Neutrophil (primary cell): ENCODE measurements at regions not wholly inside any gene's neighbourhood (a gene's known extent, or its start where the extent isn't known, plus 50 kb on each side); places are given as distances from the start of the nearest gene placed in this dataset.

Experiments
- H3K27ac ChIP-seq: fragments of 200-600 bp; sonication (generic); 2 replicates; pipeline ENCODE4 v1.5.1; 2016; ENCODE audit warnings: mild to moderate bottlenecking, moderate library complexity
- H3K27me3 ChIP-seq: fragments of 200-600 bp; sonication (generic); 2 replicates; pipeline ENCODE4 v1.6.0; 2016; ENCODE audit warnings: mild to moderate bottlenecking
- H3K36me3 ChIP-seq: fragments of 200-600 bp; sonication (generic); 2 replicates; pipeline ENCODE4 v1.5.1; 2017
- H3K4me1 ChIP-seq, 2 experiments: fragments of 200-600 bp in 1 of 2; sonication (generic) in 1 of 2; 1 replicate in 1 of 2; 2 replicates in 1 of 2; pipeline versions ENCODE4 v1.5.1 to v1.6.1; 2013 to 2016; ENCODE audit warnings: low read depth in 1 of 2, low read length in 1 of 2, mild to moderate bottlenecking in 1 of 2, moderate library complexity in 1 of 2; ENCODE audit not compliant: control insufficient read depth in 1 of 2, insufficient read depth in 1 of 2
- H3K4me3 ChIP-seq, 2 experiments: fragments of 200-600 bp in 1 of 2; sonication (generic) in 1 of 2; 1 replicate in 1 of 2; 2 replicates in 1 of 2; pipeline ENCODE4 v1.5.1; 2013 to 2016; ENCODE audit warnings: low read depth in 1 of 2, low read length in 1 of 2, mild to moderate bottlenecking in 1 of 2, moderate library complexity in 1 of 2
- H3K9me3 ChIP-seq: fragments of 200-600 bp; sonication (generic); 2 replicates; pipeline ENCODE4 v1.5.1; 2016
- TF ChIP-seq, protein P1 (sequence below): fragments of 200-600 bp; sonication (generic); IDR thresholded peaks from 2 replicates; pipeline ENCODE4 v1.5.1; 2016; ENCODE audit warnings: antibody characterized with exemption

DNA sequence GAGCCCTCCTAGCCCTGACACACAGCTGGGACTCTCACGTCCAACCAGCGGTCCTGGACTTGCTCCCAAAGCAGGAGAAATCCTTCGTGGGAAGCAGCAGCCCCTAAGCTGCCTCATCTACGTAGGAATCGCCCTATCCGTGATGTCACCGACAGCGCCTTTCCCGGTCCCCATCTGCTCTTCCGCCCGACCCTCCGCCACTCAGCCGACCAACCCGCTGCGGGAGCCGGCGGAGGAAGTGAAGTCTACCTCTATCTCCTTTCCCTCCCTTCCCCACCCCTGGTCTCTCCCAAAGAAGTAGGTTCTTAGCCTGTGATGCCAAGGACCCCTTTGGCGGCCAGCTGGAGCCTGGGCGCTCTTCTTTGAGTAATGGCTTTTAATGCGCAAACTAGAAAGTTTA lies 272.1 kb downstream of the FAM72C start:
- H3K9me3 ChIP-seq = no peaks in the 10 kb centered on the region
- no peaks in the 10 kb centered on the region for H3K36me3 ChIP-seq
- peaks cover 18 to 19% of the 10 kb centered on the region in 2 experiments for H3K4me1 ChIP-seq
- TF ChIP-seq, protein P1, sequence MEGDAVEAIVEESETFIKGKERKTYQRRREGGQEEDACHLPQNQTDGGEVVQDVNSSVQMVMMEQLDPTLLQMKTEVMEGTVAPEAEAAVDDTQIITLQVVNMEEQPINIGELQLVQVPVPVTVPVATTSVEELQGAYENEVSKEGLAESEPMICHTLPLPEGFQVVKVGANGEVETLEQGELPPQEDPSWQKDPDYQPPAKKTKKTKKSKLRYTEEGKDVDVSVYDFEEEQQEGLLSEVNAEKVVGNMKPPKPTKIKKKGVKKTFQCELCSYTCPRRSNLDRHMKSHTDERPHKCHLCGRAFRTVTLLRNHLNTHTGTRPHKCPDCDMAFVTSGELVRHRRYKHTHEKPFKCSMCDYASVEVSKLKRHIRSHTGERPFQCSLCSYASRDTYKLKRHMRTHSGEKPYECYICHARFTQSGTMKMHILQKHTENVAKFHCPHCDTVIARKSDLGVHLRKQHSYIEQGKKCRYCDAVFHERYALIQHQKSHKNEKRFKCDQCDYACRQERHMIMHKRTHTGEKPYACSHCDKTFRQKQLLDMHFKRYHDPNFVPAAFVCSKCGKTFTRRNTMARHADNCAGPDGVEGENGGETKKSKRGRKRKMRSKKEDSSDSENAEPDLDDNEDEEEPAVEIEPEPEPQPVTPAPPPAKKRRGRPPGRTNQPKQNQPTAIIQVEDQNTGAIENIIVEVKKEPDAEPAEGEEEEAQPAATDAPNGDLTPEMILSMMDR = no peak
- no peak overlapping the region for H3K4me3 ChIP-seq
- no peak overlapping the region for H3K27ac ChIP-seq
- H3K27me3 ChIP-seq = peaks cover 70% of the 10 kb centered on the region

DNA sequence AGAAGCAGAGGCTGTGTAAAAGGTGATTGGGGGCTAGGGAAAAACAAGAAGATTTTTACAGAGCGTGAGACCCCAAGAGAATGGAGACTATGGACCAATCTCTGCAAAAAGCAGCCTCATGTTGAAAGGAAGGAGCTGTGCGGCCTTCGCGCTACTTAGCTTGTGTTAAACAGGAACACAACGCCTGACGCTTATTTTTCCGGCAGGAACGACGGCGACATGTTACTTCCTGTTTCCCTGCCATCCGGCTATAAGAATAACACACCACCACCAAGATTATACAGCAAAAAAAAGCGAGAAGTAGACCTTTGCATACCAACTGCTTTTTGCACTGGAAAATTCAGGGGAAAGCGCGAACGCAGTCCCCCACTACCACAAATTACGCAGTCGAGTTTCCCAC lies 272.7 kb downstream of the FAM72C start:
- Histone ChIP-seq H3K4me3 (peak overlapping the region in 1 of 2 experiments; percentile 36), H3K27ac (no peak overlapping the region), H3K4me1 (peaks cover 18 to 19% of the 10 kb centered on the region in 2 experiments), H3K9me3 (no peaks in the 10 kb centered on the region), H3K36me3 (no peaks in the 10 kb centered on the region), H3K27me3 (peaks cover 77% of the 10 kb centered on the region)
- TF ChIP-seq, protein P1 = no peak

DNA sequence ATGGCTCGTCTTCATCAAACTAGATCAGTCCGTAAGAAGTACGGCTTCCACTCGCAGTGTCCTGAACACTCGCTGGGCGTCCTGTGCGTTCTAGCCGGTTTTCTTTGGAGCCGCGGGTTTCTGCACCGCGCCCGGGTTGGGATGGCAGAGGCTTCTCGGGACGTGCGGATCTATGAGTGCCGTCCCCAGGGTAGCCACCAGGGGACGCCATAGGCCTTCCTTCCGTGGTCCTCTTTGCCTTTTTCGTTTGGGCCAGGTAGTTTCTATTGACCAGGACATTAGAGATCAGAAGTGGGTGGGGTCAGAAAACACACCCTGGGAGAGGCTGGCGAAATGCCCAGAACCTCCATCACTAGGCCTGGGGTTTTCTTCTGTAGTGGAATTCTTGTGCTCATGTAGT lies 273.8 kb downstream of the FAM72C start:
- H3K27me3 ChIP-seq = peaks cover 88% of the 10 kb centered on the region
- no peak overlapping the region for H3K4me3 ChIP-seq
- no peaks in the 10 kb centered on the region for H3K36me3 ChIP-seq
- no peaks in the 10 kb centered on the region for H3K9me3 ChIP-seq
- H3K4me1 ChIP-seq = peaks cover 18 to 19% of the 10 kb centered on the region in 2 experiments
- TF ChIP-seq, protein P1 = peak; percentile 47
- no peak overlapping the region for H3K27ac ChIP-seq

DNA sequence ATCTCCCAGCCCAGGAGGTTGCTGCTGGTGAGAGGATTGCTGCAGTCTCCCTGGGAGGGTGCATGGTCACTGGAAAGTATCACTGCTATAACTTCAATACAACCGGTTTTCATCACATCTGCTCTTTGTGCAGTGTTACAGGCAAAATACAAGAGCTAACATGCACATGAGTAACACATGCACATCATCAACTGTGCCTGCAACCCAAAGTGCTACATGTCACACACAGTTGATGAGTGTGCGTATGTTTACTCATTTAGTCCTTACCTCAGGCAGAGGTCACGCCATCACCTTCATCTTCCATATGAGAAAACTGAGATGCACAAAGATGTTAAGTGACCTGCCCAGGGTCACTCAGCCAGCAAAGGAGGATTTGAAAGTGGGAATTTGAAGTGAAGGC lies 277.7 kb downstream of the FAM72C start:
- TF ChIP-seq, protein P1 = no peak
- no peaks in the 10 kb centered on the region for H3K9me3 ChIP-seq

DNA sequence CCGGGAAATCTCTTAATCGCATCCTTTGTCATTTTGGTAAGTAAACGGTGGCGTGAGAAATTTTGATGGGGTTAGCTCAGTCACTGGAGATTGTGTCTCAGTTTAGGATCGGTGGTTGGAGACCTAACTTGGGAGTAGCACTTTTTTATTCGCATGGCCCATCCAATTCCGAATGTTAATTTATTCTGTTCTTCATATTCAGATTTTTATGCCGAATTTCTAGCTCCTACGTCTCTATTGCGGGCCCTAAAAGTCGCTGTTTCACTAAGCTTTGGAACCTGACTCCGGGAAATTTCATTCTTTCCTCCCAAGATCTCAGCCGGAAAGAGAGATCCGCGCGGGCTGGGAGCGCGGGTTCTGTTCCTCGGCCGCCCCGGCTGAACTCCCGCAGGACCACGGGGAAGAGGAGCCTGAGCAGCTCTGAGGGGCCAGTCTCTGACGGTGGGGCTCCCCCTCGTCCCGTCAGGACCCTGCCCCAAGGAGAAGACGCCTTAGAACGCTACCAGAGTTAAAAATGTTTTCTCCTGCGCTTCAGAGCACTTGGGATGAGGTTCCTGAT lies 279.7 kb downstream of the FAM72C start:
- TF ChIP-seq, protein P1 = no peak
- Histone ChIP-seq H3K36me3 (no peaks in the 10 kb centered on the region), H3K27me3 (peaks cover 94% of the 10 kb centered on the region), H3K9me3 (no peaks in the 10 kb centered on the region), H3K27ac (no peak overlapping the region), H3K4me3 (no peak overlapping the region), H3K4me1 (no peaks in the 10 kb centered on the region)

More for the DNA sequence above, 277.7 kb downstream of the FAM72C start:
- H3K4me3 ChIP-seq = no peak overlapping the region
- H3K27me3 ChIP-seq = peaks cover 98% of the 10 kb centered on the region
- no peaks in the 10 kb centered on the region for H3K36me3 ChIP-seq
- no peak overlapping the region for H3K27ac ChIP-seq
- H3K4me1 ChIP-seq = peaks cover 11 to 12% of the 10 kb centered on the region in 2 experiments
